Adrenal gland (tissue), 5 donors: ENCODE measurements at regions not wholly inside any gene's neighbourhood (a gene's known extent, or its start where the extent isn't known, plus 50 kb on each side); places are given as distances from the start of the nearest gene placed in this dataset.

Source experiments
- CTCF ChIP-seq, 6 experiments: fragments of 450-650 bp in 4 of 6; fragments of 200-600 bp in 2 of 6; sonication (generic) in 1 of 6; IDR thresholded peaks; 1 replicate in 5 of 6; 2 replicates in 1 of 6; pipeline versions ENCODE4 v1.5.1 to v1.8.0; 2016 to 2021; ENCODE audit warnings: antibody characterized with exemption in 6 of 6, mild to moderate bottlenecking in 2 of 6, moderate library complexity in 1 of 6
- POLR2A ChIP-seq, 2 donors: fragments of 450-650 bp; IDR thresholded peaks; one replicate each; pipeline ENCODE4 v1.6.1; 2017; ENCODE audit warnings: antibody characterized with exemption in 2 of 2, mild to moderate bottlenecking in 2 of 2, moderate library complexity in 1 of 2
- donor health status: DM: no; HTN: no; CAD: no.

GRCh38 chr13:109626386-109627171 is 159.8 kb downstream of the IRS2 start:
- no peak for TF ChIP-seq CTCF (IDR thresholded peaks at IDR 0.05)
- TF ChIP-seq POLR2A (IDR thresholded peaks at IDR 0.05), result no peak
